Trophoblast cell (in vitro differentiated cells and primary cell): ENCODE measurements at regions not wholly inside any gene's neighbourhood (a gene's known extent, or its start where the extent isn't known, plus 50 kb on each side); places are given as distances from the start of the nearest gene placed in this dataset.
A peak's percentile ranks its signal among the peaks of the same experiment; 100 is the strongest.

Experiments
- DNase-seq, 2 donors: peaks; one replicate each; pipeline ENCODE4 v3.0.0-alpha.2; 2016
- H2AFZ ChIP-seq: 2 replicates; pipeline ENCODE4 v1.6.1; 2013; ENCODE audit warnings: low read length, moderate library complexity, mild to moderate bottlenecking; ENCODE audit not compliant: insufficient read depth, poor library complexity
- H2AK5ac ChIP-seq: 2 replicates; pipeline ENCODE4 v1.6.1; 2013; ENCODE audit warnings: mild to moderate bottlenecking, low read length
- H2BK120ac ChIP-seq: 2 replicates; pipeline ENCODE4 v1.6.1; 2013; ENCODE audit warnings: low read length, mild to moderate bottlenecking, moderate library complexity; ENCODE audit not compliant: insufficient read depth, poor library complexity
- H2BK12ac ChIP-seq: 2 replicates; pipeline ENCODE4 v1.6.1; 2013; ENCODE audit warnings: mild to moderate bottlenecking, low read length, moderate library complexity
- H2BK5ac ChIP-seq: 2 replicates; pipeline ENCODE4 v1.6.1; 2013; ENCODE audit warnings: low read length, low read depth, moderate library complexity, mild to moderate bottlenecking; ENCODE audit not compliant: poor library complexity
- H3K14ac ChIP-seq: 2 replicates; pipeline ENCODE4 v1.6.1; 2013; ENCODE audit warnings: mild to moderate bottlenecking, low read length
- H3K18ac ChIP-seq: 2 replicates; pipeline ENCODE4 v1.6.1; 2013; ENCODE audit warnings: mild to moderate bottlenecking, low read length
- H3K23ac ChIP-seq: 2 replicates; pipeline ENCODE4 v1.6.1; 2013; ENCODE audit warnings: low read length
- H3K27ac ChIP-seq: 2 replicates; pipeline ENCODE4 v1.5.1; 2013; ENCODE audit warnings: low read depth, mild to moderate bottlenecking, inconsistent platforms, low read length, moderate library complexity
- H3K27me3 ChIP-seq: 2 replicates; pipeline ENCODE4 v1.6.1; 2013; ENCODE audit warnings: inconsistent platforms, mild to moderate bottlenecking, low read length, moderate library complexity; ENCODE audit not compliant: insufficient read depth
- H3K36me3 ChIP-seq, 2 experiments: 1 replicate in 1 of 2; 2 replicates in 1 of 2; pipeline ENCODE4 v1.6.1; 2013; ENCODE audit warnings: low read length in 2 of 2, mild to moderate bottlenecking in 2 of 2, moderate library complexity in 1 of 2; ENCODE audit not compliant: insufficient read depth in 2 of 2, control insufficient read depth in 1 of 2
- H3K4ac ChIP-seq: 2 replicates; pipeline ENCODE4 v1.6.1; 2013; ENCODE audit warnings: low read depth, mild to moderate bottlenecking, low read length, moderate library complexity
- H3K4me1 ChIP-seq, 2 experiments: 1 replicate in 1 of 2; 2 replicates in 1 of 2; pipeline ENCODE4 v1.6.1; 2013; ENCODE audit warnings: low read length in 2 of 2, mild to moderate bottlenecking in 2 of 2, moderate library complexity in 1 of 2; ENCODE audit not compliant: insufficient read depth in 2 of 2, control insufficient read depth in 1 of 2
- H3K4me2 ChIP-seq: 2 replicates; pipeline ENCODE4 v1.6.1; 2013; ENCODE audit warnings: inconsistent platforms, mild to moderate bottlenecking, low read length, moderate library complexity
- H3K4me3 ChIP-seq: 2 replicates; pipeline ENCODE4 v1.5.1; 2013; ENCODE audit warnings: mild to moderate bottlenecking, low read depth, low read length, inconsistent platforms
- H3K79me1 ChIP-seq: one replicate; pipeline ENCODE4 v1.6.1; 2013; ENCODE audit warnings: low read length
- H3K79me2 ChIP-seq: 2 replicates; pipeline ENCODE4 v1.6.1; 2013; ENCODE audit warnings: low read length, mild to moderate bottlenecking; ENCODE audit not compliant: control insufficient read depth, insufficient read depth, poor library complexity
- H3K9ac ChIP-seq: 2 replicates; pipeline ENCODE4 v1.6.1; 2013; ENCODE audit warnings: mild to moderate bottlenecking, low read length
- H3K9me3 ChIP-seq: 2 replicates; pipeline ENCODE4 v1.6.1; 2013; ENCODE audit warnings: low read depth, mild to moderate bottlenecking, control low read depth, inconsistent platforms, low read length; ENCODE audit not compliant: insufficient read depth
- H4K12ac ChIP-seq: 2 replicates; pipeline ENCODE4 v1.6.1; 2013; ENCODE audit warnings: low read depth, mild to moderate bottlenecking, low read length, moderate library complexity
- H4K8ac ChIP-seq: 2 replicates; pipeline ENCODE4 v1.6.1; 2013; ENCODE audit warnings: low read depth, mild to moderate bottlenecking, low read length, moderate library complexity
- H4K91ac ChIP-seq: one replicate; pipeline ENCODE4 v1.6.1; 2013; ENCODE audit warnings: low read depth, mild to moderate bottlenecking, low read length, moderate library complexity
- WGBS: extraction: QIAGEN DNeasy Blood & Tissue Kit; methylation state at CpG from one replicate; pipeline ENCODE4 v1.1.7; 2013; ENCODE audit warnings: missing lambda C conversion rate; ENCODE audit not compliant: insufficient read length, insufficient coverage; ENCODE audit errors: extremely low coverage; 5-methylcytosine and 5-hydroxymethylcytosine counted together

DNA sequence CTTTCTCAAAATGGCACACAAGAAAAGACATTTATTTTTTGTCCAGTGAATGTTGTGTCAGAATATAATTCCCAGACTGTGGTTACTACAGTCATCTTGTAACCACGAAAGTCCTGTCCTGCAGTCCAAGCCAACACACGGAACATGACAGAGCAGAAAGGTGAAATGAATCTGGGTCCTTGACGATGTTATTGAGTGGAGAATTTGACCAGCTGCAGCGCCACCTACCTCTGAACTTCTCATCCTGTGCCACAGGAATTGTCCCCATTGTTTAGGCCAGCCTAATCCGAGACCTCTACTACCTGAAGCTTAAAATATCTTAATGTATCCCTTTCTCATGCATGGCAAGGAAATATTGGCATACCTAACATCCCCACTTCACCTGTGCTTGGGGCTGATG is 64.1 kb upstream of the OTX2 start:
- WGBS: no CpG with 5 or more reads among the region's 5 CpGs
- no peak overlapping the region for H3K9ac ChIP-seq

DNA sequence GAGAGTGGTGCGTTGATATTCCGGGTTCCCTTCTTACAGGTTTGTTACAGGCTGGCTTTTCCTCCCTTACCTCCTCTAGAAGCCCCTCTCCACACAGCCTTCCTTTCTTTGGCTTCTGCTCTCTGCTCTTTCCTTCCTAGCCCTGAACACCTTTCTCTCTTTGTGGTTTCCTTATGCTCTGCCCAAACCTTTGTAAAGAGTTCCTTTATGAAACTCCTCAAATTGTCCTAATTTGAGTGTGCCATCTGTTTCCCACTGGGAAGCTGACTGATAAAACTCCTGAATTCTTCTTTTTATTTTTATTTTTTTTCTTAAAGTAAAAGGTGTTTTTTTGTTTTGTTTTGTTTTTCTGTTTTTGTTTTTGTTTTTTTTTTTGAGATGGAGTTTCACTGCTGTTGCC is 60.1 kb upstream of the OTX2 start:
- no peaks in the 10 kb centered on the region for H3K79me1 ChIP-seq
- no CpG with 5 or more reads among the region's 2 CpGs for WGBS
- no peak overlapping the region for H3K4me3 ChIP-seq
- no peak overlapping the region for H3K4me2 ChIP-seq
- H2BK12ac ChIP-seq: no peak overlapping the region
- H3K4ac ChIP-seq: no peak overlapping the region
- H3K18ac ChIP-seq: no peak overlapping the region
- H2BK5ac ChIP-seq: no peak overlapping the region
- H3K14ac ChIP-seq: no peak overlapping the region
- no peak overlapping the region for H4K91ac ChIP-seq
- H2AFZ ChIP-seq: no peak overlapping the region
- no peaks in the 10 kb centered on the region for H3K36me3 ChIP-seq
- H2AK5ac ChIP-seq: no peak overlapping the region
- no peaks in the 10 kb centered on the region for H3K4me1 ChIP-seq
- DNase-seq: no peak
- H2BK120ac ChIP-seq: no peak overlapping the region
- no peaks in the 10 kb centered on the region for H3K27me3 ChIP-seq
- H3K23ac ChIP-seq: no peak overlapping the region
- no peak overlapping the region for H4K12ac ChIP-seq
- H3K27ac ChIP-seq: no peak overlapping the region
- no peaks in the 10 kb centered on the region for H3K79me2 ChIP-seq
- H4K8ac ChIP-seq: no peak overlapping the region
- no peaks in the 10 kb centered on the region for H3K9me3 ChIP-seq
- no peak overlapping the region for H3K9ac ChIP-seq

More for the DNA sequence above, 64.1 kb upstream of the OTX2 start:
- Histone ChIP-seq H2BK5ac (no peak overlapping the region), H3K4me2 (no peak overlapping the region), H3K23ac (no peak overlapping the region), H3K79me2 (no peaks in the 10 kb centered on the region), H4K12ac (no peak overlapping the region), H3K36me3 (no peaks in the 10 kb centered on the region), H3K4me1 (no peaks in the 10 kb centered on the region), H3K4ac (no peak overlapping the region), H4K91ac (no peak overlapping the region), H3K18ac (no peak overlapping the region), H3K79me1 (no peaks in the 10 kb centered on the region), H4K8ac (no peak overlapping the region), H3K9me3 (no peaks in the 10 kb centered on the region), H2AFZ (no peak overlapping the region), H2BK120ac (no peak overlapping the region), H3K4me3 (no peak overlapping the region), H2BK12ac (no peak overlapping the region), H3K27me3 (no peaks in the 10 kb centered on the region), H3K27ac (no peak overlapping the region), H3K14ac (no peak overlapping the region), H2AK5ac (no peak overlapping the region)
- DNase-seq: peak; percentile 65 to 82

DNA sequence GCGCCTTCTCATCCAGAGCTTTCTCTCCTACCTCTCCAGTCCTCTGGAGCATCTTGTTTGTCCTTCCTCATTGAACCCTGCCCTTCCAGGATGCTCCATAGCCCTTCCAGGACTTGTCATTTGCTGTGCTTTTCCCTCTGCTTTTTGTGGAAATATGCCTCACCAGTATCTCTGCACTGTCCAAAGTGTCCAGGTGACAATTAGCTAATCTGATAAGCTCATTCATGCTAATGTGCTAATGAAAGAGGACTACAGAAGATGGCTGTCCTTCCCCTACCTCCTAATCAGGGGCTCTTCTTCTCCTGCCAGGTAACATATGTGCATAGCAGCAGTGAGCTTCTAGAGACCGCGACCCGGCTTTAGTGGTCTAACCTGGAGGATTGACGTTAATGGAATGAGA is 58.4 kb upstream of the OTX2 start:
- H3K14ac ChIP-seq: no peak overlapping the region
- H3K23ac ChIP-seq: no peak overlapping the region
- WGBS: no CpG with 5 or more reads among the region's 5 CpGs
- H3K4me2 ChIP-seq: no peak overlapping the region
- no peak overlapping the region for H2AFZ ChIP-seq
- no peaks in the 10 kb centered on the region for H3K9me3 ChIP-seq
- no peaks in the 10 kb centered on the region for H3K27me3 ChIP-seq
- H4K91ac ChIP-seq: no peak overlapping the region
- no peak overlapping the region for H3K4ac ChIP-seq
- H2BK120ac ChIP-seq: no peak overlapping the region
- no peak overlapping the region for H3K9ac ChIP-seq
- H2BK12ac ChIP-seq: no peak overlapping the region
- no peaks in the 10 kb centered on the region for H3K79me1 ChIP-seq
- no peak overlapping the region for H3K18ac ChIP-seq
- no peak overlapping the region for H2AK5ac ChIP-seq
- no peak overlapping the region for H4K8ac ChIP-seq
- H2BK5ac ChIP-seq: no peak overlapping the region
- H3K36me3 ChIP-seq: no peaks in the 10 kb centered on the region
- no peak overlapping the region for H4K12ac ChIP-seq
- no peak for DNase-seq
- no peak overlapping the region for H3K27ac ChIP-seq
- H3K4me3 ChIP-seq: no peak overlapping the region
- H3K79me2 ChIP-seq: no peaks in the 10 kb centered on the region
- H3K4me1 ChIP-seq: no peaks in the 10 kb centered on the region

DNA sequence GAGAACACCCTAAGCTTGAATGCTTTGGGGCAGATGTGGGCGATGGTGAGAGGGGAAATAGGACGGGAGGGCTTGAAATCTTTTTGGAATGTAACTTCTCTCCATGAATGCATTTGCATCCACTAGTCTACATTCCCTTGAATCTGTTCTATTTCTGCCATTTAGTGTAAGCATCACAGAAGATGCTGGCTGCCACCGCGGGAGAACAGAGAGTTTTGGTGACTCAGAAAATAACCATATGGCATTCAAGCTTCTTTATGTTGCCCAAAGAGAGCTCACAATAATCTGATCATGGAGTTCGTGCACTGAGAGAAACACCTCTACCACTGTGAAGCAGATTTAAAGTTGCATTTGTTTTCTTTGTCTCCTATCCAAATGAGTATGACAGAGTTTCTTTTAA is 52.6 kb upstream of the OTX2 start:
- Histone ChIP-seq H2AFZ (no peak overlapping the region), H3K27ac (no peak overlapping the region), H2AK5ac (no peak overlapping the region), H4K8ac (no peak overlapping the region), H3K23ac (no peak overlapping the region), H3K79me2 (no peaks in the 10 kb centered on the region), H3K4me2 (no peak overlapping the region), H3K14ac (no peak overlapping the region), H2BK120ac (no peak overlapping the region), H3K4me3 (no peak overlapping the region), H3K4ac (no peak overlapping the region), H2BK5ac (no peak overlapping the region), H3K79me1 (no peaks in the 10 kb centered on the region), H3K9me3 (no peaks in the 10 kb centered on the region), H2BK12ac (no peak overlapping the region), H3K9ac (no peak overlapping the region), H4K91ac (no peak overlapping the region), H3K18ac (no peak overlapping the region), H3K4me1 (no peaks in the 10 kb centered on the region), H3K27me3 (no peaks in the 10 kb centered on the region), H4K12ac (no peak overlapping the region), H3K36me3 (no peaks in the 10 kb centered on the region)
- WGBS: no CpG with 5 or more reads among the region's 5 CpGs
- peak in 1 of 2 donors; percentile 61 for DNase-seq
